Thoracic aorta (tissue), 2 donors: ENCODE measurements at regions not wholly inside any gene's neighbourhood (a gene's known extent, or its start where the extent isn't known, plus 50 kb on each side); places are given as distances from the start of the nearest gene placed in this dataset.

Experiments used
- ATAC-seq: fragments of 150-250 bp; one replicate; pipeline ENCODE4 v1.8.0; 2017; ENCODE audit warnings: low read depth; ENCODE audit not compliant: insufficient number of reproducible peaks, low FRiP score
- DNase-seq: peaks from one replicate; pipeline ENCODE4 v3.0.0-alpha.2; 2020; ENCODE audit warnings: low spot score
- H3K27ac ChIP-seq, 2 donors: fragments of 200-600 bp; sonication (generic); 1 replicate in 1 of 2; 2 replicates in 1 of 2; pipeline ENCODE4 v1.5.1; 2016; ENCODE audit warnings: mild to moderate bottlenecking in 2 of 2, moderate library complexity in 2 of 2
- H3K27me3 ChIP-seq: fragments of 200-600 bp; sonication (generic); replicated peaks from 2 replicates; pipeline ENCODE4 v1.6.0; 2016; ENCODE audit warnings: mild to moderate bottlenecking; ENCODE audit not compliant: insufficient read depth
- H3K36me3 ChIP-seq: fragments of 200-600 bp; sonication (generic); one replicate; pipeline ENCODE4 v1.5.1; 2016
- H3K4me1 ChIP-seq, 2 donors: fragments of 200-600 bp; sonication (generic); 1 replicate in 1 of 2; 2 replicates in 1 of 2; pipeline versions ENCODE4 v1.5.1 to v1.6.0; 2016; ENCODE audit warnings: low read depth in 2 of 2, mild to moderate bottlenecking in 1 of 2; ENCODE audit not compliant: control insufficient read depth in 1 of 2
- H3K4me3 ChIP-seq: fragments of 200-600 bp; sonication (generic); 2 replicates; pipeline ENCODE4 v1.5.1; 2016; ENCODE audit warnings: mild to moderate bottlenecking
- H3K9me3 ChIP-seq: fragments of 200-600 bp; sonication (generic); 2 replicates; pipeline ENCODE4 v1.5.1; 2016
- CTCF ChIP-seq: fragments of 200-600 bp; sonication (generic); IDR thresholded peaks from one replicate; pipeline ENCODE4 v1.5.1; 2019; ENCODE audit warnings: antibody characterized with exemption

DNA sequence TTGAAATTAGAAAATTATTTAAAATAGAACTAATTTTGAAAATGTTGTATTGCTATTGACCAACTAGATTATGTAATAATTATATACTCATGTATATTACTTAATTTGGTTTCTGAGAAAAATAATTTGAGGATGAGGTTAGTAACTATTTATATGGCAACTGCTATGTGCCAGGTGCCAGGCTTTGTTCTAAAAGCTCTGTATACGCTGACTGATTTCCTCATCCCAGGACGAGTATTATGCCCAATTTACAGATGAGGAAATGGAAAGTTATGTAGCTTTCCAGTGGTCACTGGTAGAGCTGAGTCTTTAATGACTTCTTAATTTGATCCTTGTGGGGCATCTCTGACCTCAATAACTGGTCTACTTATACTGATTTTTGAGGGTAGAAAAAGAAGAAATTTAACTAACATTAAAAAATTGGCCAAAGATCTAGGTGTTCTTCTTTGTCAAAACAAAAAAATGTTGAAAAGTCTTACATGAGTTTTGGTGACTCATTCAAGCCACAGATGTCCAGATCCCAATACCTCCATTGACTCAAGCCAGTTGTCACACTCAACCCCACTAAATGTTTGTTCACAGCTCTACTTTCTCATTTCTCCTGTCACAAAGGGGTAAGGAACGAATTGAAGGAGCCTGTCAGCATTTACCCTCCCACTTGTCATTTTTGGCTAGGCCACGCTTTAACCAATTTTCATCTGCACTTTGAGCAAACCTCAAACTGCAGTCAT is 228.1 kb upstream of the MEF2C start:
- no peak for ATAC-seq
- no peak for DNase-seq
- Histone ChIP-seq H3K27me3 (no peaks in the 10 kb centered on the region), H3K4me1 (peaks cover 5 to 17% of the 10 kb centered on the region in 2 donors), H3K4me3 (no peak overlapping the region), H3K27ac (no peak overlapping the region), H3K36me3 (no peaks in the 10 kb centered on the region), H3K9me3 (no peaks in the 10 kb centered on the region)
- TF ChIP-seq CTCF, result no peak

GRCh38 chr5:89106480-89106879 is 223.5 kb upstream of the MEF2C start:
- Histone ChIP-seq H3K9me3 (no peaks in the 10 kb centered on the region), H3K4me3 (no peak overlapping the region), H3K36me3 (no peaks in the 10 kb centered on the region), H3K27me3 (no peaks in the 10 kb centered on the region), H3K27ac (no peak overlapping the region), H3K4me1 (peaks cover 5 to 13% of the 10 kb centered on the region in 2 donors)
- ATAC-seq, result no peak
- DNase-seq, result no peak
- TF ChIP-seq CTCF, result no peak

DNA sequence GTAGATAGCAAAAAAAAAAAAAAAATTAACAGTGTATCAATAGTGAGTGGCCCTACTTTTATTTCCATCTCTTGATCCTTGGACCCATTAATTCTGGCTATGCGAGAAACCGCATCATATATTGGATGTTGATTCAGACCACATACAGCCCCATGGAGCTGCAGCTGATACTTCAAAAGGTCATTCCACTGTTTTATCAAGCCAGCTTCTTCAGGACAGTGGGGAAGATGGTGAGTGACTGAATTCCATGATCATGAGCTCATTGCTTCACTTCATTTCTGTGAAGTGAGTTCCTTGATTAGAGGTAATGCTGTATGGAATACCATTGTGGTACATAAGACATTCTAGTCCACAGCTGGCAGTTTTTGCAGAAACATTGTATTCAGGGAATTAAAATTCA is 222.9 kb upstream of the MEF2C start:
- Histone ChIP-seq H3K27me3 (no peaks in the 10 kb centered on the region), H3K9me3 (no peaks in the 10 kb centered on the region), H3K27ac (no peak overlapping the region), H3K36me3 (no peaks in the 10 kb centered on the region), H3K4me1 (peaks cover 3 to 6% of the 10 kb centered on the region in 2 donors), H3K4me3 (no peak overlapping the region)
- ATAC-seq (no peak), DNase-seq (no peak)
- no peak for TF ChIP-seq CTCF

- no peak overlapping the region for H3K4me3 ChIP-seq
- H3K27ac ChIP-seq, result no peak overlapping the region
- no peak for TF ChIP-seq CTCF
- H3K9me3 ChIP-seq, result no peaks in the 10 kb centered on the region
- H3K27me3 ChIP-seq, result no peaks in the 10 kb centered on the region
- no peaks in the 10 kb centered on the region for H3K36me3 ChIP-seq
- H3K4me1 ChIP-seq, result peaks cover 0 to under 1% of the 10 kb centered on the region in 2 donors
- ATAC-seq, result no peak
- DNase-seq, result no peak
Observed at GRCh38 chr5:89105171-89105695, 222.2 kb upstream of the MEF2C start.

- no peaks in the 10 kb centered on the region for H3K4me1 ChIP-seq
- H3K27ac ChIP-seq, result no peak overlapping the region
- H3K4me3 ChIP-seq, result no peak overlapping the region
- no peak for TF ChIP-seq CTCF
- ATAC-seq (no peak), DNase-seq (no peak)
- no peaks in the 10 kb centered on the region for H3K36me3 ChIP-seq
- no peaks in the 10 kb centered on the region for H3K9me3 ChIP-seq
- no peaks in the 10 kb centered on the region for H3K27me3 ChIP-seq
Observed at GRCh38 chr5:89098199-89098756, 215.3 kb upstream of the MEF2C start.
